ENCODE measurements at regions not wholly inside any gene's neighbourhood (a gene's known extent, or its start where the extent isn't known, plus 50 kb on each side); places are given as distances from the start of the nearest gene placed in this dataset.
"Not testable (repeated sequence)": the region's sequence is repeated elsewhere in the genome, so short reads cannot be mapped to it uniquely, and the experiment has no call there.

DNA sequence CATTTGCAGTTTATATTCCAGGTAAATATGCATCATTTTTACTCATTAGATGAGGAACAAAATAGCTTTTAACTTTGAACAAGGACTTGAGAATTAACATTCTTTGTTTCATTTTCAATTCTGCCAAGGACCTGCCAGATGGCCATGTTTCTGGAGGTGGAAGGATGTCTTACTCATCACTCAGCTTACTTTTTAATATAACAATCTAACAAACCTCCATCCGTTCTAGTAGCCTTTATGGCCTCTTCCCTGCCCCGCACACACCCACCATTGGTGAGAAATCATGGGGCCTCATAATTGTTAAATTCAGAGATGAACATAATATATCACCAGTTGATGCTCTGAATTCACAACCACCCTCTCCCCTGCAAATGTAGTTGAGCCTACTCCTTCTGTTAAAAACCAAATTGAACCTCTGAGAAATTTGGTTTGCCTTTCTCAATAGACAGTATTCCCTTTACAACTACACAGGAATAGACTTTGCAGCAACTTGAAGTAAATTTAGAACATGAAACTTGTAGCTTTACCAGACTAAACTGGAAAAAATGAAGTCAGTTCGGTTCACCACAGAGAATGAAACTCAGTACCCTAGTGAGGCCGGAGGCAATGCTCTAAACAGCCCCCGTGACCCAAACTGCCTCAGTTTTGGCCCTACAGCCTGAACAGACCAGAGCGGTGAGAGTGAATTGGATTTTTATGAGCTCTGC is 50.1 kb upstream of the ACSL4 start:
- DNase-seq: no peak

- no peak for DNase-seq
Observed at GRCh38 chrX:109783701-109784079, 50.6 kb upstream of the ACSL4 start.

DNA sequence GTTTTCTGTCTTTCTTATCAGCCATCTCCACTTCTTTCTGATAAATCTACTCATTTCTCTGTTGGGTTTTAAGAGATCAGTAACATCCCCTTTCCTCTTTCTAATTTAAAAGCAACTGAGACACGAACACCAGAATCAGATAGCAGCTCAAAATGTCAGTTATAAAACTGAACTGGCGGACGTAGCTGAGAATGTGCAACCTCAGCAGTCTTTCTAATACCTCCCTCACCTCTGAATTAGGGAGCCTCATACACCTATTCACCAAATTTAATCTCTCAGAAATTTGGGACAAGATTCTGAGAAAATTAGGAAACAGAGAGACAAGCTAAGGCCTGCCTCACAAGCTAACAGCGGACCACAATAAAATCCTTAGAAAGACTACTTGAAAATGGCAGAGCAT is 52.0 kb upstream of the ACSL4 start:
- DNase-seq: no peak

DNA sequence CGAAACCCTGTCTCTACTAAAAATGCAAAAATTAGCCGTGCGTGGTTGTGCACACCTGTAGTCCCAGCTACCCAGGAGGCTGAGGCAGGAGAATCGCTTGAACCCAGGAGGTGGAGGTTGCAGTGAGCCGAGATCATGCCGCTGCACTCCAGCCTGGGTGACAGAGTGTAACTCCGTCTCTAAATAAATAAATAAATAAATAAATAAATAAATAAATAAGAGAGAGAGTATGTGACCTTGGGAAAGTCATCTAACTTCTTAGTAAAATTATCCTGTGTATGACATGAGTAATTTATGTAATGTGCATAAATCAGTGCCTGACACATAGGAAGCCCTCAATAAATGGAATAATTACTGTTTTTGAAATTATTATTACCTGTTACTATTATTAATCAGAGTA is 57.5 kb upstream of the ACSL4 start:
- not testable (repeated sequence) for DNase-seq

DNA sequence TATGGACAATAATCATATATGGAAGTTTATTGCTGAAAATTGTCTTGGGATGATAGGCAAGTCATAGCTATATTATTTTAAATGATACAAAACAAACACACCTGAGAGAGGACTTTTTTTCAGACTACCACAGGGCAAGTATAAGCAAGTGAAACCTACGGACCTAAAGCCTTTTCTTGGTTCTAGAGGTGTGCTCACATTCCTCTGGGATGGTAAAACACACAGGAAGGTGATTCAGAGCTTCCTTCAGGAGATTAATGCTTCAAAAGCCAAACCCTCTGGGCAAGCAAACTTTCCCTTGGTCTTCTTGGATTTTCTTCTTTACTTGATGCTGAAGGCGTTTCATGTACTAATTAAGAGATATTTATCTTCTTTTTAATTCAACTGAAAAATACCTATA is 60.1 kb upstream of the ACSL4 start:
- DNase-seq: no peak

GRCh38 chrX:109795682-109796081 is 62.6 kb upstream of the ACSL4 start:
- no peak for DNase-seq

DNA sequence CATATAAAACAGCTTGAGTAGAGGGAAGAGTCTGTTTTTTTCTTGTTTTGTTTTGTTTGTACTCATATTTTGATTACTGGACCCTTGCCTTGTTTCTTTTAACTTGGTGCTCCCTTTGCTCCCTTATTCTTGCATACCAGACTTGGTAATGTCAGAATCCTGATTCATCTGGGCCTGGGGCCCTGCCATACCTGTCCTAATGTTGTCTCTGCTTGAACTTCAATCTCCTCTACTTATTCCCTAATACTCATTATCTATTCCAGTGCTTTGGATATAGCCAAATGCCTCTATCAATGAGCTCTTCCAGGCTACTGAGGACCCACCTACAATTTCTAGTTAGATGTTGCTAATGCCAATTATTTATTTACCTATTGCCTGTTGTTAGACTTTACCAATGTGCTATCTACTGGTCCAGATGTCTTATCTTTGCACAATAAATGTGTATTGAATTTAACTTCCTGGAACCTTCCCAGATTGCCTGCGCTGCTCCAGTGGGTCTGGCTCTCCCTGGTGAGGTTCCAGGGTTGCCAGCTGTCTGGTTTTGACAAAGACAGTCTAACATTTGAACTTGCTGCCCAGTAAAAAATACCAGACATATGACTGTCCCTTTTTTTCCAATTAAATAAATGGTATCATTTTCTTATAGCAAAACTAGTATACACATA is 64.4 kb upstream of the ACSL4 start:
- peak; percentile 2 for DNase-seq

DNA sequence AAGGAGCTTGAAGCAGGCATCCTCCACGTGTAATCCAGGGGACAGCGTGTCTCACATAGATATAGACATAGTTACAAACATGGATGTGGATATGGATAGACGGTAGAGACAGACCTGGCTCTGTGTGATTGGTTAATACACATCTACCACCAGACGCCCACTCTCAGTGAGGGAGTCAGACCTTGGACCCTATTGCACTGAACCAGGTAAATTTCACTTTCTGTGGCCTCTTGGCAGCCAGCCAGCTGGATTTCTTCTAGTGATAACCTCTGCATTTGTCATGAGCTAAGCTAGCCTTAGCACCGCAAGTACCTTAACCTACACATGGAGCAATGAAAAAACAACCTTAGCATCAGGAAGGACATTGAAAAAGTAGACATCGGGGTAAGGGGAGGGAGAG is 79.2 kb upstream of the ACSL4 start:
- no peak for DNase-seq

DNA sequence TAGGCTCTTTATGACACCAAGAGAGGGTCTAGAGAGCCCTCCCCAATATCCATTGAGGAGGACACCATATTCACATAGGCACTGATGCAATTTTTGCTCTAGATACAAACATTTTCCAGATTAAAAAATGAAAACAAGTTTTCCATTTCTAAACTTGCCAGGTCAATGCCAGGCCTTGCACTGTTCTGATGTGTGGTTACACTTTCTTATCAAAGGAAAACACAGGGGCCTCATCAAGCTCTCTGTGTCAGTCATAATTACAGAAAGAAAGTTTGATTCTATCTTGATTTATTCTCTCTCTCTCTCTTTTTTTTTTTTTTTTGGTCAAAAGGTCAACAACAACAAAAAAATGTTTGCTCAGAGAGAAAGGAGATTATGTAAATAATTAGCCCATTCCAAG is 80.2 kb upstream of the ACSL4 start:
- DNase-seq: no peak

DNA sequence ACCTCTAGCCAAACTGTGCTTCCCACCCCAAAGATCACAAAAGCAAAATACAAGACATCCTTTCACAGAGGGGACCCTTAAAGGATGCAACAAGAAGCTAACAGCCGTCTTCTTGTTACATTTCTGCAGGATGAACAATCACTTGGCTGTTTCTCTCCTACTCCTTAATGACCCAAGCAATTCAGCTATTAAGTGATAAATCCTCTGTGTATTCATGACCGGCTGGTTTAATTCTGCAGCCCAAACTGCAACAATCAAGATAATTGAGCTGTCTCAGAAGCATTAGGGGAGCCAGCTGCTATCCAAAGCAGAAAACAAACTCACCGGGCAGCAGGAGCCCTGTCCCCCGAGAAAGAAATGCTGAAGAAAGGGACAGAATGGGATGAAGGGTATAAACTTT is 85.9 kb upstream of the ACSL4 start:
- peak; percentile 62 for DNase-seq

DNA sequence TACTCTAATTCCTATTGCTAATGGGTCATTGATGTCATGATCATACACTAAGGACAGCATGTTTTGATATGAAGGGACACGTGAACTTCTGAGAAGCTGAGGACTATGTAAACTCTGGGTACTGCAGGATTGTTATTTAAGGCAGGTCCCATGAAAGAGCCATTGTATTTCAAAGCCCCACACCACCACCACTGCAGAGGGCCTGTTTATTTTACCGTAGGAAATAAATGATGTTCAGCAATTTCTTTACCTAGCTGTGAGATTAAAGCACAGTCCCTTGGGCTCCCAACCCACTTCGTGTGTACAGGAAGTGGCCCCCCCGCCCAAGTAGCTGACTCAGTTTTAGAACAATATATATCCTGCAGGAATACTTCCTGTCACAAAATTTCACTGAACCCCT is 89.8 kb upstream of the ACSL4 start:
- no peak for DNase-seq

GRCh38 chrX:109826954-109827708 is 94.1 kb upstream of the ACSL4 start:
- DNase-seq: no peak

- no peak for DNase-seq
Observed at GRCh38 chrX:109827772-109828171, 94.7 kb upstream of the ACSL4 start.

DNA sequence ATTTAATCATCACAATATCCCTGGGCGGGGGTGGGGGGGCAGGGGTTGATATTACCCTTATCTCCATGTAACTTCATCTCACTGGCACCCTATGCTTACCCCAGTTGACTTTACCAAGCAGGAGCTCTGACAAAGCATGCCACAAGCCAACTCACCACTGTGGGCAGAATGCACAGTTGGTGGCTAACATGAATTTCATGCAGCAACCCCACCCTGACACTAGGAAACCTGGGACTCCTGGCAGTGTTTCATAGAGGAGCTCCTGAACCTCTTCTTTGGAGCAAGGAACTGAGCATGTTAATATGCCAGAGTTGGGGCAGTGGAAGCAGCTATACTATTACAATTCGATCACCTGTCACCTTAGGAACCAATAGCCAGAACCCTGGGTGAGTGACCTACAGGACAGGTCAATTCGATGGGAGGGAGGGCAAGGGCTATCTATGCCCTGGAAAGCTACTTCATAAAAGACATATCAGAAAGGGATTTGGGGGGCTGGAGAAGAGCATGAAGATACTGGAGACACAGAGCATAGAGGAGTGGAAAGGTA is 97.2 kb upstream of the ACSL4 start:
- DNase-seq: no peak

GRCh38 chrX:109830704-109831206 is 97.7 kb upstream of the ACSL4 start:
- DNase-seq: no peak

GRCh38 chrX:109831326-109831985 is 98.4 kb upstream of the ACSL4 start:
- no peak for DNase-seq

DNA sequence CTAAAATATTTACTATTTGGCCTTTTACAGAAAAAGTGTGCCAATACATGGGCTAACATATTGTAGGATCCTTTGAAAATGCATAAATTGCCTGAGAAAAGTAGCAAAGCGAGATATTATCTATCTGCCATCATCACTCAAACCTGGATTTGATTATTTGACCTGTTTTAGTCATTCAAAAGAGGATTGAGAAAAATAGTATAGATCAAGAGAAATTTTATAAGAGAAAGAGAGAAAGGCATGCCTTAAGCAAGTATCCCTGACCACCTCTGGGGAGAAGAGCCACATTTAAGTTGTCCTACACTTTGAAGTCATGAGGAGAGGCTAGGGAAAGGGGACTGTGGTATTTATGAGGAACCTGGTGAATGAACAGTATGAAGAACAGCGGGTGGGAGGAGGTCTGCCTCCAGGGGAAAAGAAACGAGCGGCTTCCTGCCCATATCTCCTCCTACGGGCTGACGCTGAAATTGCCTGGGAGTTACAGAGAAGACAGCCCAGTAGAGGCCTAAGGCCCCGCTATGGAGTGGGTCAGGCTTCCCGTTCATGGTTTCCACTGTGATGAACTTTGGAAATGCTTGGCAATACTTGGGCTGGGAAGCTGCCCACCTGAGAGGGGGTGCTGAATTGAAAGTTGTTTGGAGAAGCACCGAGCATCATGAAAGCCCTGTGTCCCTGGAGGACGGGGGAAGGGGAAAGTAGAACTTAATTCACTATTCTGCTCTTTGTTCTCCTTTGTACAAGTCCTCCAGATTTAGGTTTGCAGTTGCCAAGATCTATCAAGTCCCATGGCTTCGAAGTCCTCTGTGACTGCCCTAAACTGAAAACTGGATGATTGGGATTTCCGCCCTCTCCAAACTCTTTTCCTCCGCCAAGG is 106.9 kb upstream of the ACSL4 start:
- peak; percentile 51 for DNase-seq

DNA sequence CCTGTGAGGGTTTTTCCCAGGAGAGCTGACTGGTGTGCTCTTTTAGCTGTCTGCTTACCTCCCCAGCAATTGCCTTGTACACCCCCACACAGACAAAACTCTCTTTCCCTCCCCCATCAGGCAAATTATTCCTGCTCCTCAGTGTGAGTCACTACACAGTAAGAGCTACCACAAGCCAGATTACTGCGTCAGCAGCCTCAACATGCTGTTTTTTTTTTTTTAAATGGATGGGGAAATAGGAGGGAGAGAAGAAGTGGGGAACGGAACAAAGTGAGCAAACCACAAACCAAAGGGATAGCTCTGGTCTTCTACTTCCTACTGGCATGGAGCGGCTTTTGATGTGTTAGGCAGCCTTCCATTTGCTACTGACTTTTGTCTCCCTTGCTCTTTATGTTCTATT is 107.5 kb upstream of the ACSL4 start:
- DNase-seq: no peak

DNA sequence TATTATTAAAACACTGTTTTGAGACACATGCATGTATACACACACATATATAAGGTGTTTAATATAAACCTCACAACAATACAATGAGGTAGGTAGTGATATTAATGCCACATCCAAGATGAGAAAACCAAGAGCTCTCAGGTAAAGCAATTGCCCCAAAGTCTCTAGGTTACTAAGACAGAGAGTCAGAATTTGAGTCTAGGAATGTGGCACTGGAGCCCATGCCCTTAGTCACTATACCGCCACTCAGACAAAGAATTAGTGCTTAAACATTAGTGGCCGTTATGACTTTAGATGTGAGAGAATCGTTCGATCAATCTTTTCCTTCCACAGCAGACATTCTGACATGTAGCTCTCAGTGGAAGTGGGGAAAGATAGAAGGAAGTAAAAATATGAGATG is 108.2 kb upstream of the ACSL4 start:
- no peak for DNase-seq

DNA sequence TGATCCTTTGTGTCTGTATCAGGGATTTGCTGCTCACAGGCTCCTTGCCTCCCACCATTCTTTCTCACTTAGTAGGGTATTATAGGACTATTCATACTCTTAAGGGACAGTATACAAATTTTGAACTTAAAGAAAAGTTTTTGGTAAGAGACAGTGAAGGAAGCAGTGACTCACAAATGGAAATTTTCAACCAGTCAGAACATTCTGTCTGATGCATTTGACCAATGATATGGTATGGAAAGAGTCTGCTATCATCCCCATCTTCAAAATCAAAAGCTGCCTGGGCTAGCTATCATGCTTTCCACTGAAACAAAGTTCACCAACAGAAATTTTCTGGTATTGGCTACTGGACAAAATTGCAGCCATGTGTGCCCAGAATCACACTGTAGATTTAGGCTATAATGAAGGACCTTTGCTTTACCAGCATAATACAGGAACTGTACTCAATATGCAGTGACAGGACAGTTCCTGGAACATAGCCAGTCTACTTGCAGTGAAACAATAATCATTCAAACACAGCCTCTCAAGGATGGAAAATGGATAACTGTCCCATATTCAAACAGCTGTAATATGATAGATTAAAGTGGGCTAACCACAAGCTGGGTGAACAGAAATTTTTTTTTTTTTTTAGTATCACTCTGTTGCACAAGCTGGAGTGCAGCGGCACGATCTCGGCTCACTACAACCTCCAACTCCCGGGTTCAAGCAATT is 109.0 kb upstream of the ACSL4 start:
- DNase-seq: no peak

- no peak for DNase-seq
Observed at GRCh38 chrX:109842611-109843010, 109.6 kb upstream of the ACSL4 start.
